ENCODE measurements at regions not wholly inside any gene's neighbourhood (a gene's known extent, or its start where the extent isn't known, plus 50 kb on each side); places are given as distances from the start of the nearest gene placed in this dataset.

- TF ChIP-seq BCL11A (IDR thresholded peaks at IDR 0.05; ENCODE audit: low read depth, low read length) (no peak), YY1 (IDR thresholded peaks at IDR 0.05; ENCODE audit: low read depth, low read length) (no peak), RFX5 (IDR thresholded peaks at IDR 0.05; ENCODE audit: low read depth, low read length) (no peak), ZNF24 (IDR thresholded peaks at IDR 0.05) (no peak)
Observed at GRCh38 chr13:97858161-97858560, 95.3 kb upstream of the IPO5 start (continued).

GRCh38 chr13:97866346-97866745, 87.1 kb upstream of the IPO5 start:
- ChIA-PET POLR2A (no interaction called here), SMC1A (ENCODE audit: uncharacterized antibody, unreplicated experiment) (interaction anchor here (1.0 kb wide), 1 partner anchor 16 kb away, joined by 3 read pairs; no protein-coding TSS in a partner anchor)
- in situ Hi-C loops (cut with MboI) = no loop called here

More at GRCh38 chr13:97866346-97866745, 87.1 kb upstream of the IPO5 start:
- H3K36me3 ChIP-seq (ENCODE audit: control insufficient read depth in 2 of 2, insufficient read depth in 2 of 2, low read length in 1 of 2) = no peaks in the 10 kb centered on the region
- no peaks in the 10 kb centered on the region for H3K4me1 ChIP-seq (ENCODE audit: control insufficient read depth, insufficient read depth, low read length)
- no peaks in the 10 kb centered on the region for H4K20me1 ChIP-seq (ENCODE audit: control insufficient read depth, insufficient read depth)
- no peak overlapping the region for H2AFZ ChIP-seq (ENCODE audit: control insufficient read depth, low read depth, low read length)
- no peak overlapping the region for H3K4me3 ChIP-seq
- DNase-seq (ENCODE audit: low read depth, low spot score) (no peak), ATAC-seq (no peak), FAIRE-seq (no peak)
- intact Hi-C loops (cut with micrococcal nuclease; ENCODE audit: unreplicated experiment) = no loop called here
- WGBS (ENCODE audit: insufficient coverage, insufficient replicate concordance, low lambda C conversion rate, missing lambda C conversion rate) = 56% methylated on average over 4 of the region's 4 CpGs
- H3K27ac ChIP-seq (ENCODE audit: control insufficient read depth, insufficient read depth) = no peak overlapping the region
- H3K79me2 ChIP-seq (ENCODE audit: control insufficient read depth, insufficient read depth, low read length) = no peaks in the 10 kb centered on the region
- ChIA-PET RAD21 (ENCODE audit: unreplicated experiment) (no interaction called here), CTCF (interaction anchor here (1.3 to 1.4 kb wide), 2 partner anchors 9 to 10 kb away, joined by 3 to 4 read pairs; no protein-coding TSS in a partner anchor)
- BruUV-seq (replicated peaks) = no TSS peak
- no peak overlapping the region for H3K9ac ChIP-seq (ENCODE audit: control insufficient read depth, insufficient read depth, low read length)
- H3K27me3 ChIP-seq (replicated peaks in 1 of 2; ENCODE audit: control insufficient read depth in 2 of 2, insufficient read depth in 2 of 2, low read length in 1 of 2) = no peaks in the 10 kb centered on the region
- TF ChIP-seq CUX1 (IDR thresholded peaks at IDR 0.05; ENCODE audit: insufficient replicate concordance, low read depth, low read length) = no peak
- H3K4me2 ChIP-seq (ENCODE audit: control insufficient read depth, insufficient read depth) = no peak overlapping the region
- no peaks in the 10 kb centered on the region; the same call in 2 of the 3 replicates for H3K9me3 ChIP-seq (replicated peaks; ENCODE audit: control insufficient read depth, insufficient read depth, low read length)

Data from GM12878 (cell line).